Left renal cortex interstitium (tissue), 4 donors: ENCODE measurements at regions not wholly inside any gene's neighbourhood (a gene's known extent, or its start where the extent isn't known, plus 50 kb on each side); places are given as distances from the start of the nearest gene placed in this dataset.

Source experiments
- DNase-seq, 4 donors: peaks; one replicate each; pipeline ENCODE4 v3.0.0-alpha.2; 2013; ENCODE audit warnings: low read depth in 4 of 4, low spot score in 2 of 4, missing footprints in 1 of 4

GRCh38 chr3:194830978-194831377, 145.3 kb downstream of the FAM43A start:
- no peak for DNase-seq

- no peak for DNase-seq
Measured at GRCh38 chr3:194832346-194833104, 146.8 kb downstream of the FAM43A start.

GRCh38 chr3:194833114-194833910, 147.6 kb downstream of the FAM43A start:
- no peak for DNase-seq

GRCh38 chr3:194836661-194837060, 151.0 kb downstream of the FAM43A start:
- no peak for DNase-seq

GRCh38 chr3:194837457-194838127, 151.9 kb downstream of the FAM43A start:
- DNase-seq = no peak

GRCh38 chr3:194838236-194838635, 152.6 kb downstream of the FAM43A start:
- no peak for DNase-seq

GRCh38 chr3:194840661-194841514, 155.2 kb downstream of the FAM43A start:
- DNase-seq = no peak

GRCh38 chr3:194841515-194841841, 155.8 kb downstream of the FAM43A start:
- no peak for DNase-seq

- no peak for DNase-seq
Measured at GRCh38 chr3:194843556-194843955, 157.9 kb downstream of the FAM43A start.

GRCh38 chr3:194844046-194844445, 158.4 kb downstream of the FAM43A start:
- no peak for DNase-seq

- no peak for DNase-seq
Measured at GRCh38 chr3:194849166-194849875, 163.6 kb downstream of the FAM43A start.

- DNase-seq = no peak
Measured at GRCh38 chr3:194851254-194851653, 165.6 kb downstream of the FAM43A start.

GRCh38 chr3:194851941-194852340, 166.3 kb downstream of the FAM43A start:
- DNase-seq = no peak

- DNase-seq = no peak
Measured at GRCh38 chr3:194852345-194852744, 166.7 kb downstream of the FAM43A start.

GRCh38 chr3:194852831-194853508, 167.3 kb downstream of the FAM43A start:
- no peak for DNase-seq

GRCh38 chr3:194854206-194854605, 168.5 kb downstream of the FAM43A start:
- DNase-seq = no peak

GRCh38 chr3:194854659-194855390, 169.1 kb downstream of the FAM43A start:
- DNase-seq = no peak

GRCh38 chr3:194856296-194856695, 170.6 kb downstream of the FAM43A start:
- DNase-seq = no peak
